PC-9 (cell line): ENCODE measurements at regions not wholly inside any gene's neighbourhood (a gene's known extent, or its start where the extent isn't known, plus 50 kb on each side); places are given as distances from the start of the nearest gene placed in this dataset.

Experiments used
- BruUV-seq: library from RNA; stranded (reverse); fragments of 400-500 nt; replicated peaks from 2 replicates; lab custom pipeline; 2021; lab: Mats Ljungman, UMichigan
- CTCF ChIA-PET: fragments of 300-600 bp; sonication (Branson Sonifier 250); formaldehyde crosslinking; loops from one replicate; lab custom pipeline; 2022; ENCODE audit warnings: antibody characterized with exemption; lab: Charles Lee
- POLR2A ChIA-PET: fragments of 300-600 bp; sonication (Branson Sonifier 250); formaldehyde crosslinking; loops from one replicate; lab custom pipeline; 2022; ENCODE audit warnings: antibody characterized with exemption; ENCODE audit not compliant: unreplicated experiment; lab: Charles Lee
- DNase-seq, 2 experiments: peaks; one replicate each; pipeline versions ENCODE4 v3.0.0 to v3.0.0-alpha.2; 2015 to 2022; ENCODE audit warnings: mixed read lengths in 1 of 2
- H2AFZ ChIP-seq: fragments of 200-600 bp; sonication (generic); 2 replicates; pipeline ENCODE4 v1.8.1; 2017; ENCODE audit warnings: antibody characterized with exemption
- H3F3A ChIP-seq: fragments of 200-600 bp; sonication (generic); 2 replicates; pipeline ENCODE4 v1.8.1; 2017; ENCODE audit warnings: antibody characterized with exemption, mild to moderate bottlenecking, low read depth; ENCODE audit not compliant: insufficient read depth
- H3K27ac ChIP-seq: fragments of 200-600 bp; sonication (generic); 2 replicates; pipeline ENCODE4 v1.6.1; 2016; ENCODE audit warnings: mixed run types
- H3K27me3 ChIP-seq: fragments of 200-600 bp; sonication (generic); 2 replicates; pipeline ENCODE4 v1.6.1; 2016; ENCODE audit warnings: low read depth, mixed run types; ENCODE audit not compliant: insufficient read depth
- H3K36me3 ChIP-seq: fragments of 200-600 bp; sonication (generic); 2 replicates; pipeline ENCODE4 v1.6.1; 2016; ENCODE audit warnings: low read depth, mixed run types
- H3K4me1 ChIP-seq: fragments of 200-600 bp; sonication (generic); replicated peaks from 2 replicates; pipeline ENCODE4 v1.6.1; 2016; ENCODE audit warnings: mixed run types; ENCODE audit not compliant: insufficient read depth
- H3K4me2 ChIP-seq: fragments of 200-600 bp; sonication (generic); 2 replicates; pipeline ENCODE4 v1.6.1; 2017; ENCODE audit warnings: mixed run types
- H3K4me3 ChIP-seq: fragments of 200-600 bp; sonication (generic); 2 replicates; pipeline ENCODE4 v1.6.1; 2016; ENCODE audit warnings: mixed run types
- H3K79me2 ChIP-seq: fragments of 200-600 bp; sonication (generic); 2 replicates; pipeline ENCODE4 v1.6.1; 2017; ENCODE audit warnings: low read depth, mixed run types
- H3K9me2 ChIP-seq: fragments of 200-600 bp; sonication (generic); 2 replicates; pipeline ENCODE4 v1.8.1; 2017; ENCODE audit warnings: mild to moderate bottlenecking; ENCODE audit not compliant: insufficient read depth
- H3K9me3 ChIP-seq: fragments of 200-600 bp; sonication (generic); 2 replicates; pipeline ENCODE4 v1.8.1; 2016; ENCODE audit warnings: low read depth; ENCODE audit not compliant: insufficient read depth
- H4K20me1 ChIP-seq: fragments of 200-600 bp; sonication (generic); 2 replicates; pipeline ENCODE4 v1.8.1; 2017; ENCODE audit not compliant: insufficient read depth
- EZH2 ChIP-seq: fragments of 200-600 bp; sonication (generic); IDR thresholded peaks from 2 replicates; pipeline ENCODE4 v1.8.0; 2017; ENCODE audit warnings: antibody characterized with exemption, low read depth
- intact Hi-C: fragments of 100-400 bp; cut with micrococcal nuclease; formaldehyde crosslinking; loops from one replicate; pipeline ENCODE4 v1.10.0; 2022; ENCODE audit not compliant: unreplicated experiment
- TF ChIP-seq, protein P1 (sequence below): fragments of 200-600 bp; sonication (generic); conservative IDR thresholded peaks from 2 replicates; pipeline ENCODE4 v1.6.1; 2017; ENCODE audit warnings: mixed run types, antibody characterized with exemption, mild to moderate bottlenecking, moderate library complexity

- Histone ChIP-seq H3K4me1 (no peaks in the 10 kb centered on the region), H3F3A (no peaks in the 10 kb centered on the region), H3K36me3 (no peaks in the 10 kb centered on the region), H3K27me3 (no peaks in the 10 kb centered on the region), H2AFZ (no peak overlapping the region), H3K79me2 (no peaks in the 10 kb centered on the region), H3K27ac (no peak overlapping the region), H3K9me3 (no peaks in the 10 kb centered on the region), H3K9me2 (no peaks in the 10 kb centered on the region), H3K4me3 (no peak overlapping the region), H4K20me1 (no peaks in the 10 kb centered on the region), H3K4me2 (no peak overlapping the region)
- ChIA-PET CTCF (no interaction called here), POLR2A (no interaction called here)
- DNase-seq: no peak
- intact Hi-C loops: no loop called here
- no TSS peak for BruUV-seq
- no peak for TF ChIP-seq EZH2
- TF ChIP-seq, protein P1, sequence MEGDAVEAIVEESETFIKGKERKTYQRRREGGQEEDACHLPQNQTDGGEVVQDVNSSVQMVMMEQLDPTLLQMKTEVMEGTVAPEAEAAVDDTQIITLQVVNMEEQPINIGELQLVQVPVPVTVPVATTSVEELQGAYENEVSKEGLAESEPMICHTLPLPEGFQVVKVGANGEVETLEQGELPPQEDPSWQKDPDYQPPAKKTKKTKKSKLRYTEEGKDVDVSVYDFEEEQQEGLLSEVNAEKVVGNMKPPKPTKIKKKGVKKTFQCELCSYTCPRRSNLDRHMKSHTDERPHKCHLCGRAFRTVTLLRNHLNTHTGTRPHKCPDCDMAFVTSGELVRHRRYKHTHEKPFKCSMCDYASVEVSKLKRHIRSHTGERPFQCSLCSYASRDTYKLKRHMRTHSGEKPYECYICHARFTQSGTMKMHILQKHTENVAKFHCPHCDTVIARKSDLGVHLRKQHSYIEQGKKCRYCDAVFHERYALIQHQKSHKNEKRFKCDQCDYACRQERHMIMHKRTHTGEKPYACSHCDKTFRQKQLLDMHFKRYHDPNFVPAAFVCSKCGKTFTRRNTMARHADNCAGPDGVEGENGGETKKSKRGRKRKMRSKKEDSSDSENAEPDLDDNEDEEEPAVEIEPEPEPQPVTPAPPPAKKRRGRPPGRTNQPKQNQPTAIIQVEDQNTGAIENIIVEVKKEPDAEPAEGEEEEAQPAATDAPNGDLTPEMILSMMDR: no peak
Observed at GRCh38 chr11:112814168-112814567, 147.1 kb upstream of the NCAM1 start.

- no TSS peak for BruUV-seq
- Histone ChIP-seq H3K79me2 (no peaks in the 10 kb centered on the region), H2AFZ (no peak overlapping the region), H3K9me2 (no peaks in the 10 kb centered on the region), H3K36me3 (no peaks in the 10 kb centered on the region), H3K4me1 (no peaks in the 10 kb centered on the region), H3K4me2 (no peak overlapping the region), H3K9me3 (no peaks in the 10 kb centered on the region), H3K4me3 (no peak overlapping the region), H4K20me1 (no peaks in the 10 kb centered on the region), H3F3A (no peaks in the 10 kb centered on the region), H3K27ac (no peak overlapping the region), H3K27me3 (no peaks in the 10 kb centered on the region)
- no peak for TF ChIP-seq EZH2
- TF ChIP-seq, protein P1: no peak
- no peak for DNase-seq
- intact Hi-C loops: no loop called here
- POLR2A ChIA-PET: no interaction called here
- CTCF ChIA-PET: no interaction called here
Observed at GRCh38 chr11:112817376-112817775, 143.8 kb upstream of the NCAM1 start.

DNA sequence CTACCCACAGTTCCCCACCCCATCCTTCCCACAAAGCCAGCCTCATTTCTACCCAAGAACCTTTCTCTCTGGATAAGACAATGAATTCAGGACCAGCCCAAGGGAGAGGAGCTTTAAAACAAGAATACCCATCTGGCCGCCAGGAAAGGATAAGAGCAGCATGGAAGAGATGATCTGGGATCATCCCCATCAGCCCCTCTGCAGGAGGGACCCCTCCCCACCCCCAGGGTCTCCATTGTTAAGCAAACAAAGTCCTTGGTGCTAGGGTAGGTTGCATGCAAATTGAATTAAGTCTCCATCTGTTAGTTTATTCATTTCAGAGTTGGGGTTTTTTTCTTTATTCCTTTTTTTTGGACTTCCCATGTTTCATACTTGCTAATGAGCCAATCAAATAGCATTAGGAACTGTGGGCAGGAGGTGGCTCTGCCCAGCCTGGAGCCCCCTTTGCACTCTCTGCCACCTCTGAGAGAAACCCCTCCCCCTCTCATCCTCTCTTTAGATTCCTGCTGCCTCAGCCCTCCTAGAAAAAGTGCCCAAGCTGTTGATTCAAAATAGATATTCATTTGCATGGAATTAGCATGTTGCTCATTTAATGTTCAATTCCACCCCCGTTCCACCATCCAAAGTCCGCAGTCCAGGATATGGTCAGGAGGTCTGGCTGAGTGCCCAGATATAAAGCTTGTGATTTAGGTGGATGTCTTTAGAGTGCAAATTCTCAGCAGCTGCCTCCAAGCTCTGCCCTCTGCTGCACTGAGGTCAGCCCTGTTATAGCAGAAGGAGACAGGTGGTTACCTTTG, 138.5 kb upstream of the NCAM1 start:
- no peak overlapping the region for H3K27ac ChIP-seq
- no peaks in the 10 kb centered on the region for H4K20me1 ChIP-seq
- no TSS peak for BruUV-seq
- H3K4me3 ChIP-seq: no peak overlapping the region
- TF ChIP-seq EZH2: no peak
- TF ChIP-seq, protein P1: no peak
- H3F3A ChIP-seq: no peaks in the 10 kb centered on the region
- no peaks in the 10 kb centered on the region for H3K27me3 ChIP-seq
- no peak for DNase-seq
- no peak overlapping the region for H2AFZ ChIP-seq
- CTCF ChIA-PET: no interaction called here
- intact Hi-C loops: no loop called here
- H3K9me3 ChIP-seq: no peaks in the 10 kb centered on the region
- H3K4me1 ChIP-seq: peaks cover 12% of the 10 kb centered on the region
- H3K36me3 ChIP-seq: no peaks in the 10 kb centered on the region
- H3K4me2 ChIP-seq: no peak overlapping the region
- no peaks in the 10 kb centered on the region for H3K79me2 ChIP-seq
- H3K9me2 ChIP-seq: no peaks in the 10 kb centered on the region
- POLR2A ChIA-PET: no interaction called here
